HG02798 (cell line): ENCODE measurements at regions not wholly inside any gene's neighbourhood (a gene's known extent, or its start where the extent isn't known, plus 50 kb on each side); places are given as distances from the start of the nearest gene placed in this dataset.
"Not testable (repeated sequence)": the region's sequence is repeated elsewhere in the genome, so short reads cannot be mapped to it uniquely, and the experiment has no call there.

Source experiments
- ATAC-seq: cut with Tn5 transposase; IDR thresholded peaks from one replicate; pipeline ENCODE4 v1.9.1; 2021; ENCODE audit warnings: mild to moderate bottlenecking; ENCODE audit not compliant: unreplicated experiment, poor library complexity

DNA sequence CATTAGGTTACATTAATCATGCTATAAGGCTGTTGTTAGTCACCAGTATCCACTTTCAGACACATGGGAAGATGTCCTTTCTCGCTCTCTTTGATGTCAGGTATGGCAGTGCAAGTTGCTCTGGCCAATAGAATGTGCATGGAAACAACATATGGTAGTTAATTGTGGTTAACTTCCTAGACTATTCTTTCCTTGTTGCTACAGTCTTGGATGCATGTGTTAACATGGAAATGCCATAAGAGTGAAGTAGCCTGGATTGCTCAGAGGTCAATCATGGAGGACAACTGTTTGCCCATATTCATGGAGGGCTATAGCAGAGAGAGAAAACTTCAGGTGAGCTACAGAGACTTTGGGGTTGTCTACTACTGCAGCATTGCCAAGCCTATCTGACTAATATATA lies 245.8 kb upstream of the GAS1 start:
- no peak for ATAC-seq

DNA sequence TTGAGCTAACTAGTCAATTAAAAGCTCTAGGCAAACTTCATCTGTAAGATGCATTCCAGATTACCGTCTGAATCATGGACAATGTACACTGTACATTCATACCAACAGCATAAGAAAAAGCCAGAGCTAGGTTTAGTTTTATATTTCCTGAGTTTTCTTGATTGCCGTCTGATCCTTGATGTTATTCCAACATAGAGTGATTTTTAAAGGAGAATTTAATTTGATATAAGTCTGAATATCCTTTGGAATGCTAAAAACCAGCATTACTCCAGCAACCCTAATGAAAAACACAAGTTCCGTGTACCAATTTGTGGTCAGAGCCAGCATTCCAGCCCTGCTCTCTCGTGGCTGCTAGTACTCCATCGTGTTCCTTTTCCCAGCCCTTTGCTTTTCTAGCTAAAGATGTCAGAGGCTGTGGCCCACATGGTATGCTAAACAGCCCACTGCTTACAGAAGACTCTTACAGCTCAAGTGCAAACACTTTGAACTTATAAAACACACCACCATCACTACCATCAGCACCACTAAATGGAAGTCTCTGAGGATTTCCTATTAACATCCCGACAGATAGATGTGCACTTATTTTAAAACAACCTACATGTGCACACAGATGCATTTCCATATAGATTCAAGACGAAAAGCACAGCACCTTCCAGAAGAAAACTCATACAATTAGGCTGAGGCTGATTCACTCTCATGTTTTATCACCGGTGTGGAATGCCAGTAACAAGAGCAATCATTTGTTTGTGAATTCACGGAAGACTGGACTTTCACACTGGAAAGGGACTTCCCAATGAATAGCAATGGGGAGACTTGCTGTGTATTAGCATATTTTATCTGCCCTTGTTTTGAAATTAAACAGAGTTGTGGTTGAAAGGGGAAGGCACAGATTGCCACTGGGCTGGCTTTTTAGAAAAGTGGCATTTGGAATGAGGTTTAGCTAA lies 246.9 kb upstream of the GAS1 start:
- no peak for ATAC-seq

- ATAC-seq, result no peak
These were observed 248.0 kb upstream of the GAS1 start for GRCh38 chr9:87195306-87195705.

- no peak for ATAC-seq
These were observed 250.2 kb upstream of the GAS1 start for GRCh38 chr9:87197349-87198130.

- ATAC-seq, result no peak
These were observed 251.4 kb upstream of the GAS1 start for GRCh38 chr9:87198716-87199115.

DNA sequence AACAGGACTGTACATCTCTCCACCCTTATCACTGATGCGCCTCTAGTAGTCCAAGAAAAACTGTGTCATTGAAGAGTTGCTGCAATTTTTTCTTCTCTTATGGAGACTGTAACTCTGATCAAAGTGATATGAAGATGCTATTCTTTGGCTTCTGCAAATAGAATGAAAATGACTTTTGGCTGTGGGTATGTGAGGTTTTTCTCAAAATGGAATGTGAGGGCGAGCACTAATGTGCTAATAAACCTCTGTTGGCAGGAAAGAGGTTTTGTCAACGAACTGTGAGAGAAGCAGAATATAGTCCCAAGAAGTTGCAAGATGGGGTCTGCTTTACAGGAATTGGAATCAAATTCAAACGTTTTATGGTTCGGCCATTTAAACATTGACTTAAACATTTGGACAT lies 252.0 kb upstream of the GAS1 start:
- ATAC-seq, result no peak

DNA sequence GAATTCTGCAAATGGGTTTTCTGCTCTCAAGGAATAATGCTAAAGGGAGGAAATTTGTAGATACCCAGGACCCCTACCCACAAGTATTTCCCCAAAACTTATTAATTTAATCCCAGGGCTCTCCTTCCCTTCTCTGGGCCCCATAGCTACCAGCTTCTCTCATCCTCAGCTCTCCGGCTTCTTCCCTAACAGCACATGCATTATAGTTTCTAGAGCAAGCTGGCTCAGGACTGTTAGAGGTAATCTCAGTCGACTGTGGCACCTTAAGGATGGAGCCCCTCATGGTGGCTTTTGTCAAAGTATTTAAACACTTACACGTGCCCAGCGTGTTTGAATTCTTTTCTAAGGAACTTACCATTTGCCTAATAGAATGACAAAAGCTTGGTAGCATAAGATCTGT lies 252.5 kb upstream of the GAS1 start:
- ATAC-seq, result no peak

DNA sequence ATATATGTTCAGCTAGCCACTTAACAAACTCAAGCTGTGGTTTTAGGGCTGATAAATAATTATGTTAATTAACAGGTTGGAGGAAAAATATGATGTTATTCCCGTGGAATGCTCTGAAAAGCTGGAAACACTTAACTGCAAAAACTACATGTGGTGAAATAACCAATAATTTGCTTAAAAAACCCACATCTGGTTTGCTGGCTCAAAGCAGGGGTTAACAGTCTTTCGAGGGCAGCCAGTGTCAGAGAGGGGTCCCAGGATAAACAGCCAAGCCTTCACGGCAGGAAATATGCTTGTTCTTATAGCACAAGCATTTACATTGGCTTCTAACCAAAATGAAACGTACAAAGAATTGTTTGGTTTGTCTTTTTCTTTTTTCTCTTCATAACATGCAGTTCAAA lies 254.0 kb upstream of the GAS1 start:
- no peak for ATAC-seq

- no peak for ATAC-seq
These were observed 258.9 kb upstream of the GAS1 start for GRCh38 chr9:87206064-87206661.

GRCh38 chr9:87210658-87211057 lies 263.4 kb upstream of the GAS1 start:
- not testable (repeated sequence) for ATAC-seq

DNA sequence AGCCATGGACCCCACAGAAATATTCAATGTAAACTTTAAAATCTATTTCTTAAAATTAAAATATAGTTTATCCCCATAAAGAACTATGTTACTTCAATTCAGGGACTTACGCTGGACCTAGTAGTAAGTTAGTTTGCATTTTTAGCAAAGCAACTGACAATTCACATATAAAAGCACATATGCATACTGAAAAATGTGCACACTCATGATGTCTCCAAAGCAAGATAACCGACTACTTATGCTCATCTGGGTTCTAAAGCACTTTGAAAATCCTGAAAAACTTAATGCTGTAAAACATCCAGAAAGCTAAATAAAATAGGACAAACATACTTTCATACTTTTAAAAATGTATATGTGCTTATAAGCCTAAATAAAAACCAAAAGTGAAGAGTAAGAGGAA lies 264.4 kb upstream of the GAS1 start:
- no peak for ATAC-seq

DNA sequence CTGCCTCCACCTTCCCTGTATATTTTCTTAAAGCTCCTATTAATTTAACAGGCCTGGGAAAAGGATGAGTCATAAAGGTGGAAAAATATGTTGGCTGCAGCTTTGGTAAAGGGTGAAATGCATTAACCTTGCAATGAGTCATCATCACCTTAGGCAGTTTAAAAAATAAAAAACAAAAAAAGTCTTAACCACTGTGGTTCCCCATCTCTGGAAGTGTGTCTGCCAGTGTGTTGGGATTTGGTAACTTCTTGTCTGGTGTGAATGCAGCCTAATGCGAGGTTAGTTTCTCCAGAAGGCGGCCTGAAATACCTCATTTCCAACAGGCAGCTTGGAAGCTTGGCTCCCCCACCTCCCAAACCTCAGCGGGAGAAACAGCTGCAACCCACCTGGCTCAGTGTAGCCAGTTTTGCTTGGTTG lies 265.3 kb upstream of the GAS1 start:
- ATAC-seq, result no peak

GRCh38 chr9:87213948-87214347 lies 266.6 kb upstream of the GAS1 start:
- ATAC-seq, result no peak

DNA sequence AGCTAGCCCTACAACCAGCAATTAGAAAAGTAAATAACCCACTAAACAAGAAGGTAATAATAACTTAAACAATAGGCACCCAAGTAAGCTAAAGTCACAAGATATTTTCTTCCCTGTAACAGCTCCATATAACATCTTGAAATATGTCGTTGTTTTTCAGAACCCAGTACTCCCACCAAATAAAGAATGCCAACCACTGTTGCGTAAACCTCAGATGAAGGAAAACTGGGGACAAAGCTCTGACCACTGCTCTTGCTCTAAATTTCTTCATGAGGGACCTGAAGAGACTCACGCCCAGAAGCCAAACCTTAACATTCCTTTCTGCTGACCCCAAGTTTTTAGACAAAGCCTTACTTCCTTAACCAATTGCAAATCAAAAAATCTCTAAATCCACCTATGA lies 267.7 kb upstream of the GAS1 start:
- no peak for ATAC-seq

DNA sequence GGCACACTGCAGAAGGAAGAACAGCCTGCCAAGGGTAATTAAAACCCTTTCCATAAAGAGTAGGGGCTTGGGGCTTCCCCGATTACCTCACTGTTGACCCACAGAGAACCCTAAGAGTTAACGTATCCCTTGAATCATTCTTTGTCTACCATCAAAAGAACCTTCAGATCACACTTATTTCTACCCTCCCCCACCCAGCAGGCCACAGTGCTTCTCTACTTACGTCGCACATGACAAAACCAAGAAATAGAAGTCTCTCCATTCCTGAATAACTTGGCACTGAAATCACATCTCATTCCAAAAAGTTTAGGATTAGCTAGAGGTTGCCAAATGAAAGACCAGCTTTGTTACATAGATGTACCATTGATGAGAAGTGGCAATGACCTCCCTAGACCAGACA lies 268.7 kb upstream of the GAS1 start:
- ATAC-seq, result no peak

DNA sequence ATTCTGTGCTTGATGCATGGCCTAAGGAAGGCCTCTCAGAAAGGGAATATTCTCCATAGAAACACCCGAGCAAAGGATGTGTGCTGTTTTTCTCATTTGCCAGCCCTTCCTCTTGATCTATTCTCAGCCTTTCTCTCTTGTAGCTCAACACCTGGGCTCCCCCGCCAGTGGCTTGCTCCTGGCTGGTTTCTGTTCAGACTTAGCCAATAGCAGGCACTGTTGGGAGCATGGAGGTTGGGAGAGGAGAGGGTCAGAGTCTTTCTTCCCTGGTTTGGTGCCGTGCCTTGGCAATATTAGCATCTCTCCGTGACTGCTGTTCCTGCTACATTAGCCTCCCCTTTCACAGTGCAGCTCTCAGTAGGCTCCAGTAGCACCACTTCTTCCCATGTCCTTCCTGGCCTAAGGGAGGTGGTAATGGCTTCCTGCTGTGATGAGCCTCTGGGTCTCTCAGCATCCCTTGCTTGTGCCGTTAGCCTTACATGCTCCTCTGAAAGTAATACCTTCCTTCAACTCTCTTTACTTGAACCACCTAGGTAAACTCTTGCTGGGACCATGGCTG lies 269.7 kb upstream of the GAS1 start:
- ATAC-seq, result no peak

DNA sequence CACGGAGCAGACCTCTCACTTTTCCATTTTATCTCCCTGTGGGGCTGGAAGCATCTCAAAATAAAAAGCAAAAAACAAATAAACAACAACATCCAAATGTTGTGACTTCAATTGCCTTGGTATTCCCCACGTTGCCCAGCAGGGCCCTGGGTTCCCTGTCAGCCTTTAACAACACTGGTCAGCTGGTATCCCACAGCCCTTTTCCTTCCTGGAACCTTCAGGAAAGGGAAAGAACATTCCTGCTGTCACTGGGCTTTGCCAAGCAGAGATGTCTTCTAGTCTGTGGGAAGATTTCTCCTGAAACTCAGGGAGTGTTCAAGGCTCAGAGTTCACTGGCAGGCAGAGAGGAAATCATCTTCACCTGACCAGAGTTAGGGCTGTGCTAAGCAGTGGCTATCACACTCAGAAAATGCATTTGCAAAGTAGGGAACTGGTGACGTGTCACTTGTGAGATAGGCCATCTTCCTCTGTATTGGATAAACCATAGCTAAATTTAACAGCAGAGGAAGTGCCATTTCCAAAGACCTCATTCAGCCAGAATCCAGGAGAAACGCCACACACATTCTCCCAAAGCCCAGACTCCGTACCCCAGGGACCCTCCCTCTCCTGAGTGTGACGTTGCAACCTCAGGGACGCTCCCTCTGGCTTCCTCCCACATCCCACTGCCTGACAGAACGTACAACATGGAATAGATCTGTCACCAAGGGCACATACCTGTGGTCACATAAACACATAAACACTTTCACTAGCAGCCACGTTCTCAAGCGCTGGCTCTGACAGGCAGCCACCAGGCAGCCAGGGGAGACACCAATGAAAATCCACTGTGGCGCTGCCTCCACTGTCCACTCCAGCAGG lies 274.0 kb upstream of the DAPK1 start:
- ATAC-seq, result no peak

GRCh38 chr9:87226896-87227295 lies 270.8 kb upstream of the DAPK1 start:
- ATAC-seq, result no peak

DNA sequence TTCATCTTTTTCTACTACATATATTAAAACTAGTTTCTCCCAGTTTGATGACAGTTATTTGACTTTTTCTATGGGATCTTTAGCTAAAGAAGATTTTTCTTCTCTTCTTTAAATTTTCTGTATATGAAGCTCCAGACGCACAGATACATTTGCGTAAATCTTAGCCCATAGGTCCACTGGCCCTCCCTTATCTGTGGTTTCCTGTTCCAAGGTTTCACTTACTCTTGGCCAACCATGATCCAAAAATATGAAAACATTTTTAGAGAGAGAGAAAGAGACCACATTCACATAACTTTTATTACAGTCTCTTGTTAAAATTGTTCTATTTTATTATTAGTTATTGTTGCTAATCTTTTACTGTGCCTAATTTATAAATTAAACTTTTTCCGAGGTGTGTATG lies 270.2 kb upstream of the DAPK1 start:
- no peak for ATAC-seq

- ATAC-seq, result no peak
These were observed 268.6 kb upstream of the DAPK1 start for GRCh38 chr9:87229108-87229507.
